Naive B cell (primary cell): ENCODE measurements at regions not wholly inside any gene's neighbourhood (a gene's known extent, or its start where the extent isn't known, plus 50 kb on each side); places are given as distances from the start of the nearest gene placed in this dataset.
A peak's percentile ranks its signal among the peaks of the same experiment; 100 is the strongest.

Experiments used
- ATAC-seq, 2 donors: fragments of 150-1000 bp; cut with Tn5 transposase; 2 replicates each; pipeline ENCODE4 v1.10.0; 2021; ENCODE audit warnings: low read depth in 2 of 2, mild to moderate bottlenecking in 2 of 2, moderate library complexity in 2 of 2
- DNase-seq: peaks from one replicate; pipeline ENCODE4 v3.0.0; 2022
- H3K27ac Mint-ChIP-seq, 6 donors: one replicate each; pipeline ENCODE4 v1.8.0; 2020 to 2022; ENCODE audit warnings: mild to moderate bottlenecking in 6 of 6, mixed read lengths in 6 of 6, moderate library complexity in 5 of 6, inconsistent platforms in 2 of 6
- H3K27me3 Mint-ChIP-seq, 3 donors: one replicate each; pipeline ENCODE4 v1.8.0; 2021 to 2022; ENCODE audit warnings: mixed read lengths in 3 of 3, mild to moderate bottlenecking in 1 of 3
- H3K36me3 Mint-ChIP-seq, 2 donors: one replicate each; pipeline ENCODE4 v1.8.0; 2020 to 2022; ENCODE audit warnings: mixed read lengths in 2 of 2, inconsistent platforms in 1 of 2, mild to moderate bottlenecking in 1 of 2
- H3K4me1 Mint-ChIP-seq, 3 donors: one replicate each; pipeline ENCODE4 v1.8.0; 2020 to 2022; ENCODE audit warnings: mixed read lengths in 3 of 3, inconsistent platforms in 1 of 3, mild to moderate bottlenecking in 1 of 3, moderate library complexity in 1 of 3
- H3K4me3 Mint-ChIP-seq, 8 donors: one replicate each; pipeline ENCODE4 v1.8.0; 2020 to 2022; ENCODE audit warnings: mild to moderate bottlenecking in 8 of 8, mixed read lengths in 8 of 8, moderate library complexity in 8 of 8, inconsistent platforms in 2 of 8
- H3K9me3 Mint-ChIP-seq, 7 donors: one replicate each; pipeline ENCODE4 v1.8.0; 2020 to 2022; ENCODE audit warnings: mixed read lengths in 7 of 7, mild to moderate bottlenecking in 5 of 7, inconsistent platforms in 2 of 7, moderate library complexity in 1 of 7

DNA sequence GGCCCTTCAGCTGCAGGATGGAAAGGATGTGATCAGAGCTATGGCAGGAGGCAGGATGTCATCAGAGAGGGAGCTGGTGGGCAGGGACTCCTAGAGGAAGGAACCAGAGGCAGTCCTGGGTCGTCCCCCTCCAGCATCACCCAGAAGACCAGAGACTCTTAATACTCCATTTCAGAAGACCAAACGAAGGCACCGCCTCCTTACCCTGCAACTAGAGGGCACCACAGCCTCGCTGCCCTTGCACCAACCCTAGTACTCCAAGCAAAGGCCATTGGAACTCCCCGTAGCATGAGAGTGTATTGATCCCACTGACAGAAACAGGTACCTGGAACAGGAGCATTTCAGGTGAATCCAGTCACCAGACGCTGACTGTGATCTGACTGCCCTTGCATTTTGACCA is 598.1 kb downstream of the NPHP4 start:
- H3K36me3 Mint-ChIP-seq: no peaks in the 10 kb centered on the region
- DNase-seq (no peak), ATAC-seq (no peak)
- H3K27me3 Mint-ChIP-seq: peaks cover 0 to 11% (median 8%) of the 10 kb centered on the region in 3 donors
- peak overlapping the region in 1 of 8 donors; percentile 41 for H3K4me3 Mint-ChIP-seq
- peaks cover 0 to 9% (median 0%) of the 10 kb centered on the region in 7 donors for H3K9me3 Mint-ChIP-seq
- peaks cover 0 to 2% (median 0%) of the 10 kb centered on the region in 3 donors for H3K4me1 Mint-ChIP-seq
- no peak overlapping the region for H3K27ac Mint-ChIP-seq

DNA sequence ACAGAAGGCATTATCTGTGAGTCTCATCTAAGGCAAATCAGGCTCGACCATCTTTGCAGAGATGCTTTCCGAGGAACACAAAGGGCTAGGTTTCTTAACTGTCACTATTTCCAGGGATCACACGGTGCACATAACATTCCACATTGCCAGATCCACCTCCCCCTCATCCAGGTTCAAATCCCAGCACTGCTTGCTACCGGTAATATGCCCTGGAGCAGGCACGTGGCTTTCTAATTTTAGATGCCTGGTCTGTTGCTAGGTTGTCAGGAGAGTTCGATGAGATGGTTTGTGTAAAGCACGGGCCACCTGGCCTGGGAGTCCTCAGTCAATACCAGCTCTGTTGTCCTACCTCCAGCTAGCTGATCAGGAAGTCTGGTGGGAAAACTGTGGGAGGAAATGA is 598.6 kb downstream of the NPHP4 start:
- Mint-ChIP-seq H3K27me3 (peaks cover 0 to 11% (median 8%) of the 10 kb centered on the region in 3 donors), H3K27ac (no peak overlapping the region), H3K36me3 (no peaks in the 10 kb centered on the region), H3K4me1 (peaks cover 0 to 2% (median 0%) of the 10 kb centered on the region in 3 donors), H3K9me3 (peaks cover 0 to 9% (median 0%) of the 10 kb centered on the region in 7 donors), H3K4me3 (no peak overlapping the region)
- no peak for ATAC-seq
- no peak for DNase-seq

DNA sequence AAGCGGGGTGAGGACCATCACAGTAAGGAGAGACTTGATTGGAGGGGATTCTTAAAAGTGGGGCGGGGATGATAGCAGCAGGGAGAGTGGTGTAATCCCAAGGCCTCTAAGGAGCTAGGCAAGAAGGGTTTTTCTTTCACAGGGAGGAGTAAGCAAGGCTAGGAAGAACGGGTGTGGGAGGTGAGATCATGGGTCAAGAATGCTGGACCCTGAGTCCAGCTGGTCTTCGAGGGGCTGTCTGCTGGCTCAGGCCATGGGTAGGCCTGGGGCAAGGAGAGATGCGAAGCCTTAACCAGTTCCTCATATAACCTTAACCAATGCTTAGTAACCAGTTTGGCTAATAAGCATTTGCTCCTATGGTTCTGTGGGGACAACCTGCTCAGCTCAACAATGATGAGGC is 599.1 kb downstream of the NPHP4 start:
- Mint-ChIP-seq H3K27ac (no peak overlapping the region), H3K9me3 (peaks cover 0 to 9% (median 0%) of the 10 kb centered on the region in 7 donors), H3K36me3 (no peaks in the 10 kb centered on the region), H3K27me3 (peaks cover 0 to 11% (median 8%) of the 10 kb centered on the region in 3 donors), H3K4me1 (peaks cover 0 to 2% (median 0%) of the 10 kb centered on the region in 3 donors), H3K4me3 (no peak overlapping the region)
- ATAC-seq: no peak
- DNase-seq: no peak

DNA sequence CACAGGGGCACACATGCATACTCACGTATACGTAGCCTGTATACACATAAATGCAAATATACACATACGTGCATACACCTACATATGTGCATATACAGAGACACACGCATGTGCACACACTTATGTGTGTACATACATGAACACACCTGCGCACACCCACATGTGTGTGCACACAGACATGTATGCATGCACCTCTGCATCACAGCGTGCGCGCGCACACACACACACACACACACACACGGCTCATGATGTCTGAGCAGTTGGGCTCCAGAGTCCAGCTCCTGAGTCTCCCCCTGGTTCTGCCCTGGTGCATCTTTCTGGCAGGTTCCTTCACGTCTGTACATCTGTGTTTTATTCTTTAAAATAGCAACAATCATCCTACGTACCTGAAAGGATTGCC is 600.5 kb downstream of the NPHP4 start:
- peaks cover 0 to 2% (median 0%) of the 10 kb centered on the region in 3 donors for H3K4me1 Mint-ChIP-seq
- no peak for ATAC-seq
- no peak for DNase-seq
- peaks cover 0 to 11% (median 8%) of the 10 kb centered on the region in 3 donors for H3K27me3 Mint-ChIP-seq
- H3K9me3 Mint-ChIP-seq: peaks cover 0 to 9% (median 0%) of the 10 kb centered on the region in 7 donors
- H3K27ac Mint-ChIP-seq: no peak overlapping the region
- H3K4me3 Mint-ChIP-seq: no peak overlapping the region
- H3K36me3 Mint-ChIP-seq: no peaks in the 10 kb centered on the region

DNA sequence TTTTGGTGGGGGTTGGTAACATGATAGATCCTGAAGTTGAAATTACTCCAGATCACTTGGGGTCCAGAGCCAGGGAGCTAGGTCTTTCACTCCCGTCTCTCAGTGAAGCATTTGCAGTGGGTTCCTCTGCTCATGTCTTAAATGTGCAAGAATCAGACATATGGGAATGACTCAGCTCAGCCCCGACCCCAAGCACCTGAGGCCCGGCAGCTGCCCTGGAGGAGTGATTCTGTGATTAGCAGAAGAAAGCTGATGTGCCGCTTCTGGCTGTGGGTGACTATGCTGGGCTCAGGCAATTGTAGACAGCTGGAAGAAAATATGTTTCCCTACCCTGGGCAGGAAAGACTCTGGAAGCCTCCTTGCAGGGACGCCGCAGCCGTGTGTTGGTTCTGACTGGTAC is 601.7 kb downstream of the NPHP4 start:
- peaks cover 0 to 5% (median 0%) of the 10 kb centered on the region in 7 donors for H3K9me3 Mint-ChIP-seq
- H3K4me1 Mint-ChIP-seq: peaks cover 0 to 2% (median 0%) of the 10 kb centered on the region in 3 donors
- no peaks in the 10 kb centered on the region for H3K36me3 Mint-ChIP-seq
- ATAC-seq: no peak
- DNase-seq: no peak
- peaks cover 0 to 11% (median 8%) of the 10 kb centered on the region in 3 donors for H3K27me3 Mint-ChIP-seq
- H3K4me3 Mint-ChIP-seq: no peak overlapping the region
- H3K27ac Mint-ChIP-seq: peak overlapping the region in 1 of 6 donors; percentile 8

DNA sequence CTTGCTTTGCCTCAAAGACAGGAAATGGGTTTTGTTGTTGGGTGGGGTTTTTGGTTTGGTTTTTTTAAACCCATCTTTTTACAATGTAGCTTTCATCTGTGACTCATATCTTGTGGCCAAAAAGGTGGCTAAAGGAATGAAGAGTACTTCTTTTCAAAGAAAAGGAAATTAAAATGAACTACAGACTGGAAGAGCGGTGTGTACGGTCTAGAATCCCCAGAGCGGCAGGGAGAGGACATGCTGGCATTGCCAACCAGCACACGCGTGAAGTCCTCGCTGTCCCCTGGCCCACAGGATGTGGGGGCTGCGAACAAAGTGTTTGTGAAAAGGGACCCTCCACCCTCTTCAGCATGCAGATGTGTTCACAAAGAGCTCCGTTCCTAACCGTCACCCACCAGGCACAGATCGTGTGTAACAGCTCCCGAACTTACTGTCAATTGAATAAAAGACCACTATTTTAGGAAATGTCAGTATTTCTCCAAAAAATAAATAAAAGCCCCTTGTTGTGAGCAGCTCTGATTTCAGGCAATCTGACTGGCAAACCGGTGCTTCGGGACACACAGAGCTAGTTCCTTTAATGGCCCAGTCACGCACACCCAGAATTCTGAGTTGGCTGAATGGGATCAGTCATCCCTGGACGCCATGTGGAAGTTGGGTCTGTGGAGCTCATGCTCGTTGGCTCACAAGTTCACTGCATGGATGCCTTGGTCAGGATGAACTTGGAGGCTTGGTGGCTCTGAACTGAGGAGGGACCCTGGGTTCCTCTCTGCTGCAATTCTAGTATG is 602.9 kb downstream of the NPHP4 start:
- Mint-ChIP-seq H3K4me3 (peak overlapping the region in 1 of 8 donors; percentile 6), H3K27ac (no peak overlapping the region), H3K9me3 (peaks cover 0 to 5% (median 0%) of the 10 kb centered on the region in 7 donors), H3K4me1 (no peaks in the 10 kb centered on the region), H3K27me3 (peaks cover 0 to 11% (median 8%) of the 10 kb centered on the region in 3 donors), H3K36me3 (no peaks in the 10 kb centered on the region)
- DNase-seq (no peak), ATAC-seq (no peak)

DNA sequence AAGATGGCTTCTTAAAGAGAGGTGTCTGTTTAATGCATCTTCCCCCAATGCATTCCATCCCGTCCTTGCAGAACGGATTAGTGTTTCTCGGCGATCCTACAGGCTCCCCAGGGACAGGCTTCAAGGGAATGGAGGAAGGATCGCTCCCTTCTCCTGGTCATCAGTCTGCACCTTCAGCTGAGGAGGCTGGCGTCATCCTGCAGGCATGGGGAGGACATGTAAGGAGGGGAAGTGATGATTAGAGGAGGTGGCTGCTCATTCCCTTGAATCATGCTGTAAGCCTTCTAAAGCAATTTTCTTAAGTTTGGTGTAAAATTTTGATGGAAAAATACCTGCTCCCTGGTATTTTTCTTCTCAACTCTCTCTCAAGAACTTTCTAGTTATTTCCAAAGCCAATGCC is 603.6 kb downstream of the NPHP4 start:
- no peaks in the 10 kb centered on the region for H3K36me3 Mint-ChIP-seq
- DNase-seq (no peak), ATAC-seq (no peak)
- peaks cover 0 to 11% (median 8%) of the 10 kb centered on the region in 3 donors for H3K27me3 Mint-ChIP-seq
- H3K4me1 Mint-ChIP-seq: no peaks in the 10 kb centered on the region
- no peak overlapping the region for H3K4me3 Mint-ChIP-seq
- peaks cover 0 to 5% (median 0%) of the 10 kb centered on the region in 7 donors for H3K9me3 Mint-ChIP-seq
- H3K27ac Mint-ChIP-seq: no peak overlapping the region

DNA sequence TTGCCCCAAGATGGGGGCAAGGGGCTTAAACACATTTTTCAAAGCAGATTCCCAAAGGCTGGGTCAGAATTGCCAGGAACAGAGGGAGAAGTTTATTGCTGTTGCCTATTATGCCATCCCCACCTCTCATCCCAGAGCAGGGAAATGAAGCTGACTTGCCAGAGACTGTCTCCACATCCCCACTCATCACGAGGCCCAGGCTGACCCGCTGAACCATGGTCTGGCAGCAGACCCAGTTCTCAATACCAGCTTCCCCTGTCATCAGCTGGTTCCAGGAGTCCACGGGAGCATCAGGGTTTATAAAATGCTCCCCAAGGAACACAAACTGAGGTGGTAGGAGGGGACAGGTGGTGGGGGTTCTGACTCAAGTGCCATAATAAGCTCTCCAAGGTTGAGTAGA is 605.9 kb downstream of the NPHP4 start:
- ATAC-seq (no peak), DNase-seq (no peak)
- Mint-ChIP-seq H3K27ac (no peak overlapping the region), H3K4me1 (no peaks in the 10 kb centered on the region), H3K9me3 (no peaks in the 10 kb centered on the region), H3K36me3 (no peaks in the 10 kb centered on the region), H3K4me3 (no peak overlapping the region), H3K27me3 (peaks cover 0 to 4% (median 0%) of the 10 kb centered on the region in 3 donors)

DNA sequence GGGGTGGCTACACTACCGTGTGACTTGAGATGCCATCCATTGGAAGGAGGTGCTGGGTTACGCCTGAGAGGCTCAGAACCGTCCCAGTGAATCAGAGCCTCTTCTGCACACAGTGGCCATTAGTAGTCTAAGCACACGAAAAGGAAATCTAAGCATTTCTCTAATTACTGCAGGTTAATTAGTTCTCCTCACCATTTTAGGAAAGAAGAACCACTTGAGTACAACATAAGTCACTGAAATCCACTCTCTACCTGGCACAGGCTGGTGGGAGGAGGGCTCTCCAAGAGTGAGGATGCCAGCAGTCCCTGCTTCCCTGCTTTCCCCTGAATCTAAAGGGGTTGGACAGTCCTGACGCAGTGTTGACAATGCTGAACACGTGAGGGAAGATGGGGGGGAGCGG is 606.3 kb downstream of the NPHP4 start:
- Mint-ChIP-seq H3K36me3 (no peaks in the 10 kb centered on the region), H3K4me3 (no peak overlapping the region), H3K27ac (no peak overlapping the region), H3K9me3 (no peaks in the 10 kb centered on the region), H3K27me3 (peaks cover 0 to 8% (median 0%) of the 10 kb centered on the region in 3 donors), H3K4me1 (no peaks in the 10 kb centered on the region)
- ATAC-seq: no peak
- no peak for DNase-seq

DNA sequence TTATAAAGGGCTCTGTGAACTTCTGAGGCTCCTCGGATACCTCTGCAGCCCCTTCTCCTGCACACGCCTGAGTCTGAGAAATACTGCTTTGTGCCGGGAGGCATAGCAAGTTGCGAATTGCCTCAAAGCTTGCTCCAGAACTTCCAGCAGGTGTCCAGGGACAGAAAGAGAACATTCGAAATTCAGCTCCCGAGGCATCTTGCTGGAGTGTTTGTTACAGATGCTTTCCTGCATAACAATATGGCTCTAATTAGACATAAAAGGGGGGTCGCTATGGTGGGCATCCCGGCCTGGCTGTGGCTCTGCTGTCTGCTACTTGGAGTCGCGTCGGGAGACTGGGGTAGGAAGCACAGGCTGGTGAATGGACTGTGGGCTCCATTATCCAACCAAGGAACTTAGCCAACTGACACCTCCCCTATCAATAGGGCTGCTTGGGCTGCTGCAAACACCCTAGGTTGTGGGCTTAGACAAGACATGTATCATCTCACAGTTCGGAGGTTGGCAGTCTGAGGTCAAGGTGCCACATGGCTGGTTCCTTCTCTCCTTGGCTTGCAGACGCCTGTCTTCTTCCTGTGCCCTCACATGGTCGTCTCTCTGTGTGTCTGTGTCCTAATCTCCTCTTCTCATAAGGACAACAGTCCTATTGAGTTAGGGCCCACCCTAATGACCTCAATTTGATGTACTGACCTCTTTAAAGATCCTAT is 607.0 kb downstream of the NPHP4 start:
- ATAC-seq (no peak), DNase-seq (no peak)
- Mint-ChIP-seq H3K27ac (no peak overlapping the region), H3K9me3 (no peaks in the 10 kb centered on the region), H3K4me1 (no peaks in the 10 kb centered on the region), H3K36me3 (no peaks in the 10 kb centered on the region), H3K4me3 (no peak overlapping the region), H3K27me3 (peaks cover 0 to 8% (median 0%) of the 10 kb centered on the region in 3 donors)

DNA sequence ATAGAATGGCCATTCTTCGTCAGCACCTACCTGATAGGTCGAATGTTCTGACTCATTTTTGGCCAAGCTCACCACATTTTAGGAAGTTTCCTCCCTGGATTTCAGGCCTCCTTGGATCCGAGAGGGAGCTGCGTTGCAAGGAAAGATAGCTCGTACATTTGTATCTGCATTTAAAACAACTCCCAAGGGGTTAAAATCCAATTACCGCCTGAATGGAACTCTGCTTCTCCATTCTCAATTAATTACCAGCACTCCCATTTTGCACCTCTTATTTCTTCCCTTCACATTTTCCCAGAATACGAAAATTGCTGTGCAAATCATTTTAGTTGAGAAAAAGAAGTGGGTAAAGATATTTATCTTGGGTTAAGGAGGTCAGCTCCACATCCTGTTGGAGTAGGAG is 610.7 kb downstream of the NPHP4 start:
- H3K4me3 Mint-ChIP-seq: no peak overlapping the region

DNA sequence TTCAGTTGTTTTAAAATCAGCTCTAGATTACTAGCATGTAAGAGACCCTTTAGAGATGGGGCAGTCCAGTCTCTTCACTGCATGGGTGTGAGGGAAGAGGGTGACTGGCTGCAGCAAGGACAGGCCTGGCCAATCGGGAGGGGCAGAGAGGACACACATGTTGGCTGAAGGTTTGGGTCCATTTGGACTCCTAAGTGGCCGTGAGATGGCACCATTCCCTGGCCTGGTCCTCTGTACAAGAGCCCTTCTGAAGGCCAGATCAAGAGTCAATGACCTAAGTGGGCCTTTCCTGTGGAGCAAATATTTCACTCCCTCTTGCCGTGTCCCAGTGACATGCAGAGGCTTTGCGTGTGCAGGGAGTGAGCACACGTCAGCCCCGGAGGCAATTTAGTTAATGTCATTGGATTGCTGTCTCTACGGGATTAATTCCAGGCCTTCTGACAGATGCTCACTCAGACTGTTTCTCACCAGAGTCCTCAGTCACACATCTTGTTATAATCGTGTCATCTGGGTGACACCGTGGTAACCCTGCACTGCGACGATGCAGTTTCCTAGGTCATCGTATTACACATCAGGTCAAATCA is 613.0 kb downstream of the NPHP4 start:
- ATAC-seq (no peak), DNase-seq (no peak)
- no peaks in the 10 kb centered on the region for H3K36me3 Mint-ChIP-seq
- H3K4me3 Mint-ChIP-seq: no peak overlapping the region
- H3K4me1 Mint-ChIP-seq: no peaks in the 10 kb centered on the region
- H3K9me3 Mint-ChIP-seq: peaks cover 0 to under 1% (median 0%) of the 10 kb centered on the region in 7 donors
- H3K27me3 Mint-ChIP-seq: peaks cover 0 to 18% (median 0%) of the 10 kb centered on the region in 3 donors
- H3K27ac Mint-ChIP-seq: no peak overlapping the region

More for the DNA sequence above, 610.7 kb downstream of the NPHP4 start:
- no peak for DNase-seq
- Mint-ChIP-seq H3K27me3 (peaks cover 0 to 18% (median 0%) of the 10 kb centered on the region in 3 donors), H3K27ac (no peak overlapping the region), H3K9me3 (no peaks in the 10 kb centered on the region), H3K36me3 (no peaks in the 10 kb centered on the region), H3K4me1 (no peaks in the 10 kb centered on the region)
- no peak for ATAC-seq

DNA sequence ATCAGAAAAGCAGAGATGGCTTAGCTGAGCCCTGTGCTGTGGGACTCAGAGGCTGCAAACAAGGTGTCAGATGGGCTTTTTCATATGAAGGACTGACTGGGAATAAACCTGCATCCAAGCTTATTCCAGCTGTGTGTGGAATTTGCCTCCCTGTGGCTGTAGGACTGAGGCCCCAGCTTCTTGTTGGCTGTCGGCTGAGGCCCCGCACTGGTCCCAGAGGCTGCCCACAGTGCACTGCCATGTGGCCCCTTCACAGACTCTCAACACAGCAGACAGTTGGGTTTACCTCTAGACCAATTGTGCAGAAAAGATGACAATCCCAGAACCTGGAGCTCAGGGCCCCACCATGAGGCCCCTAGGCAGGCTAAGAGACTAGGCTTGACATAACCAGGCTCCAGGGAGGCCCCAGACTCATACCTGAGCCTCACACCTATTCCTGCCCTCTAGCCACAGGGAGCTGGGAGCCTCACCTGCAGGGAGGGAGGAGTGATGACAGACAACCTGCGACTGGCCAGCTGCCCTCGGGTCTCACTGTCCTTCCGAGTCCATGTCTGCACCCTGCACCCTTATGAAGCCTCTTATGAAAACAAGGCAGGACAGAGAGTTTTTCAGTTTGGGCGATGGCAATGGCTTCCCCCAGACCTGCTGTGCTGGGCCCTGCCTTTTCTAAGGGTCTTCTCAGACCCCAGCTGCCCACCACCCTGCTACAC is 615.5 kb downstream of the NPHP4 start:
- Mint-ChIP-seq H3K9me3 (peaks cover 4 to 25% (median 9%) of the 10 kb centered on the region in 7 donors), H3K4me1 (no peaks in the 10 kb centered on the region), H3K4me3 (no peak overlapping the region), H3K36me3 (no peaks in the 10 kb centered on the region), H3K27ac (no peak overlapping the region), H3K27me3 (peaks cover 0 to 17% (median 0%) of the 10 kb centered on the region in 3 donors)
- ATAC-seq: no peak
- no peak for DNase-seq
